Body of pancreas (tissue), 4 donors: ENCODE measurements at regions not wholly inside any gene's neighbourhood (a gene's known extent, or its start where the extent isn't known, plus 50 kb on each side); places are given as distances from the start of the nearest gene placed in this dataset.

ENCODE experiments used
- POLR2A ChIP-seq, 3 donors: fragments of 450-650 bp; IDR thresholded peaks; one replicate each; pipeline ENCODE4 v1.6.1; 2016; ENCODE audit warnings: antibody characterized with exemption in 3 of 3, mild to moderate bottlenecking in 2 of 3
- TF ChIP-seq, protein P1 (sequence below), 7 experiments: fragments of 450-650 bp in 4 of 7; fragments of 200-600 bp in 3 of 7; sonication (generic) in 3 of 7; IDR thresholded peaks; one replicate each; pipeline ENCODE4 v1.5.1; 2016 to 2019; ENCODE audit warnings: antibody characterized with exemption in 7 of 7

GRCh38 chr1:228867951-228868730 is 132.9 kb downstream of the RHOU start:
- TF ChIP-seq, protein P1, sequence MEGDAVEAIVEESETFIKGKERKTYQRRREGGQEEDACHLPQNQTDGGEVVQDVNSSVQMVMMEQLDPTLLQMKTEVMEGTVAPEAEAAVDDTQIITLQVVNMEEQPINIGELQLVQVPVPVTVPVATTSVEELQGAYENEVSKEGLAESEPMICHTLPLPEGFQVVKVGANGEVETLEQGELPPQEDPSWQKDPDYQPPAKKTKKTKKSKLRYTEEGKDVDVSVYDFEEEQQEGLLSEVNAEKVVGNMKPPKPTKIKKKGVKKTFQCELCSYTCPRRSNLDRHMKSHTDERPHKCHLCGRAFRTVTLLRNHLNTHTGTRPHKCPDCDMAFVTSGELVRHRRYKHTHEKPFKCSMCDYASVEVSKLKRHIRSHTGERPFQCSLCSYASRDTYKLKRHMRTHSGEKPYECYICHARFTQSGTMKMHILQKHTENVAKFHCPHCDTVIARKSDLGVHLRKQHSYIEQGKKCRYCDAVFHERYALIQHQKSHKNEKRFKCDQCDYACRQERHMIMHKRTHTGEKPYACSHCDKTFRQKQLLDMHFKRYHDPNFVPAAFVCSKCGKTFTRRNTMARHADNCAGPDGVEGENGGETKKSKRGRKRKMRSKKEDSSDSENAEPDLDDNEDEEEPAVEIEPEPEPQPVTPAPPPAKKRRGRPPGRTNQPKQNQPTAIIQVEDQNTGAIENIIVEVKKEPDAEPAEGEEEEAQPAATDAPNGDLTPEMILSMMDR (IDR thresholded peaks at IDR 0.05) = no peak
- TF ChIP-seq POLR2A (IDR thresholded peaks at IDR 0.05) = no peak
